Endothelial cell (in vitro differentiated cells): ENCODE measurements at regions not wholly inside any gene's neighbourhood (a gene's known extent, or its start where the extent isn't known, plus 50 kb on each side); places are given as distances from the start of the nearest gene placed in this dataset.

ENCODE experiments used
- DNase-seq: peaks from one replicate; pipeline ENCODE4 v3.0.0; 2021; ENCODE audit warnings: low spot score
- H3K27ac Mint-ChIP-seq: one replicate; pipeline ENCODE4 v1.8.0; 2021; ENCODE audit warnings: mixed read lengths, inconsistent platforms; ENCODE audit not compliant: unreplicated experiment
- H3K27me3 Mint-ChIP-seq: one replicate; pipeline ENCODE4 v1.8.0; 2021; ENCODE audit warnings: mild to moderate bottlenecking, moderate library complexity, mixed read lengths, inconsistent platforms; ENCODE audit not compliant: unreplicated experiment
- H3K36me3 Mint-ChIP-seq: one replicate; pipeline ENCODE4 v1.8.0; 2021; ENCODE audit warnings: mild to moderate bottlenecking, low read depth, mixed read lengths, inconsistent platforms; ENCODE audit not compliant: unreplicated experiment
- H3K4me1 Mint-ChIP-seq: one replicate; pipeline ENCODE4 v1.8.0; 2021; ENCODE audit warnings: mild to moderate bottlenecking, mixed read lengths, inconsistent platforms; ENCODE audit not compliant: unreplicated experiment
- H3K4me3 Mint-ChIP-seq: one replicate; pipeline ENCODE4 v1.8.0; 2021; ENCODE audit warnings: mild to moderate bottlenecking, mixed read lengths, inconsistent platforms; ENCODE audit not compliant: unreplicated experiment
- H3K9me3 Mint-ChIP-seq: one replicate; pipeline ENCODE4 v1.8.0; 2021; ENCODE audit warnings: mixed read lengths, inconsistent platforms; ENCODE audit not compliant: unreplicated experiment
- CTCF ChIP-seq: fragments of 200-600 bp; sonication (generic); IDR thresholded peaks from one replicate; pipeline ENCODE4 v1.5.0; 2021; ENCODE audit warnings: antibody characterized with exemption; ENCODE audit not compliant: unreplicated experiment

GRCh38 chr2:84197901-84198300 is 261.2 kb downstream of the SUCLG1 start:
- Mint-ChIP-seq H3K4me1 (no peaks in the 10 kb centered on the region), H3K9me3 (no peaks in the 10 kb centered on the region), H3K27me3 (no peaks in the 10 kb centered on the region), H3K27ac (no peak overlapping the region), H3K4me3 (no peak overlapping the region), H3K36me3 (no peaks in the 10 kb centered on the region)
- no peak for TF ChIP-seq CTCF
- no peak for DNase-seq

GRCh38 chr2:84194949-84195644 is 264.0 kb downstream of the SUCLG1 start:
- H3K27ac Mint-ChIP-seq = no peak overlapping the region
- H3K27me3 Mint-ChIP-seq = no peaks in the 10 kb centered on the region
- H3K36me3 Mint-ChIP-seq = no peaks in the 10 kb centered on the region
- no peaks in the 10 kb centered on the region for H3K4me1 Mint-ChIP-seq
- no peak overlapping the region for H3K4me3 Mint-ChIP-seq
- H3K9me3 Mint-ChIP-seq = no peaks in the 10 kb centered on the region
- no peak for DNase-seq
- TF ChIP-seq CTCF = no peak

GRCh38 chr2:84194181-84194580 is 264.9 kb downstream of the SUCLG1 start:
- no peaks in the 10 kb centered on the region for H3K4me1 Mint-ChIP-seq
- H3K9me3 Mint-ChIP-seq = no peaks in the 10 kb centered on the region
- H3K36me3 Mint-ChIP-seq = no peaks in the 10 kb centered on the region
- TF ChIP-seq CTCF = no peak
- H3K27me3 Mint-ChIP-seq = no peaks in the 10 kb centered on the region
- DNase-seq = no peak
- no peak overlapping the region for H3K27ac Mint-ChIP-seq
- no peak overlapping the region for H3K4me3 Mint-ChIP-seq

GRCh38 chr2:84187258-84187657 is 271.8 kb downstream of the SUCLG1 start:
- Mint-ChIP-seq H3K27ac (no peak overlapping the region), H3K4me1 (no peaks in the 10 kb centered on the region), H3K9me3 (no peaks in the 10 kb centered on the region), H3K27me3 (no peaks in the 10 kb centered on the region), H3K36me3 (no peaks in the 10 kb centered on the region), H3K4me3 (no peak overlapping the region)
- no peak for DNase-seq
- no peak for TF ChIP-seq CTCF

- Mint-ChIP-seq H3K4me3 (no peak overlapping the region), H3K27me3 (no peaks in the 10 kb centered on the region), H3K27ac (no peak overlapping the region), H3K4me1 (no peaks in the 10 kb centered on the region), H3K36me3 (no peaks in the 10 kb centered on the region), H3K9me3 (no peaks in the 10 kb centered on the region)
- TF ChIP-seq CTCF = no peak
- no peak for DNase-seq
Measured at GRCh38 chr2:84181927-84182326, 277.2 kb downstream of the SUCLG1 start.
